DND-41 (cell line): ENCODE measurements at regions not wholly inside any gene's neighbourhood (a gene's known extent, or its start where the extent isn't known, plus 50 kb on each side); places are given as distances from the start of the nearest gene placed in this dataset.

Experiments used
- EZH2 ChIP-seq: IDR thresholded peaks from 3 replicates; pipeline ENCODE4 v1.6.1; 2012; ENCODE audit warnings: borderline replicate concordance, low read depth, mild to moderate bottlenecking, moderate library complexity, low read length, inconsistent platforms; ENCODE audit not compliant: severe bottlenecking
- TF ChIP-seq, protein P1 (sequence below): IDR thresholded peaks from 2 replicates; pipeline ENCODE4 v1.5.1; 2012; ENCODE audit warnings: borderline replicate concordance, low read length, moderate library complexity, mild to moderate bottlenecking; ENCODE audit not compliant: poor library complexity, severe bottlenecking; ENCODE audit errors: extremely low read depth

GRCh38 chr18:4844320-4844719 is 352.7 kb downstream of the AKAIN1 start:
- TF ChIP-seq, protein P1, sequence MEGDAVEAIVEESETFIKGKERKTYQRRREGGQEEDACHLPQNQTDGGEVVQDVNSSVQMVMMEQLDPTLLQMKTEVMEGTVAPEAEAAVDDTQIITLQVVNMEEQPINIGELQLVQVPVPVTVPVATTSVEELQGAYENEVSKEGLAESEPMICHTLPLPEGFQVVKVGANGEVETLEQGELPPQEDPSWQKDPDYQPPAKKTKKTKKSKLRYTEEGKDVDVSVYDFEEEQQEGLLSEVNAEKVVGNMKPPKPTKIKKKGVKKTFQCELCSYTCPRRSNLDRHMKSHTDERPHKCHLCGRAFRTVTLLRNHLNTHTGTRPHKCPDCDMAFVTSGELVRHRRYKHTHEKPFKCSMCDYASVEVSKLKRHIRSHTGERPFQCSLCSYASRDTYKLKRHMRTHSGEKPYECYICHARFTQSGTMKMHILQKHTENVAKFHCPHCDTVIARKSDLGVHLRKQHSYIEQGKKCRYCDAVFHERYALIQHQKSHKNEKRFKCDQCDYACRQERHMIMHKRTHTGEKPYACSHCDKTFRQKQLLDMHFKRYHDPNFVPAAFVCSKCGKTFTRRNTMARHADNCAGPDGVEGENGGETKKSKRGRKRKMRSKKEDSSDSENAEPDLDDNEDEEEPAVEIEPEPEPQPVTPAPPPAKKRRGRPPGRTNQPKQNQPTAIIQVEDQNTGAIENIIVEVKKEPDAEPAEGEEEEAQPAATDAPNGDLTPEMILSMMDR: no peak
- no peak for TF ChIP-seq EZH2
